ENCODE measurements at regions not wholly inside any gene's neighbourhood (a gene's known extent, or its start where the extent isn't known, plus 50 kb on each side); places are given as distances from the start of the nearest gene placed in this dataset.

- no peak for TF ChIP-seq CTCF (IDR thresholded peaks at IDR 0.05 in 2 of 3, conservative IDR thresholded peaks at IDR 0.05 in 1 of 3; ENCODE audit: borderline replicate concordance in 1 of 3, insufficient read depth in 1 of 3, low read depth in 2 of 3, low read length in 2 of 3)
- no peak for TF ChIP-seq EZH2 (IDR thresholded peaks at IDR 0.05)
- no peak for TF ChIP-seq ELF1 (IDR thresholded peaks at IDR 0.05; ENCODE audit: borderline replicate concordance, low read depth)
Measured at GRCh38 chr7:45417735-45418134, 156.4 kb upstream of the ADCY1 start.

All from HCT116 (cell line).